CD8-positive, alpha-beta memory T cell (primary cell): ENCODE measurements at regions not wholly inside any gene's neighbourhood (a gene's known extent, or its start where the extent isn't known, plus 50 kb on each side); places are given as distances from the start of the nearest gene placed in this dataset.

Source experiments
- CTCF ChIA-PET: fragments of 350-600 bp; sonication (Branson Sonifier 250); formaldehyde crosslinking; loops from one replicate; lab custom pipeline; 2021; ENCODE audit warnings: antibody characterized with exemption; lab: Charles Lee
- POLR2A ChIA-PET: fragments of 350-600 bp; sonication (Branson Sonifier 250); formaldehyde crosslinking; loops from one replicate; lab custom pipeline; 2021; ENCODE audit warnings: antibody characterized with exemption; lab: Charles Lee
- DNase-seq, 5 donors: peaks; one replicate each; pipeline versions ENCODE4 v3.0.0 to v3.0.0-alpha.2; 2020 to 2022; ENCODE audit warnings: mixed read lengths in 1 of 5
- H3K27ac ChIP-seq: one replicate; pipeline ENCODE4 v1.7.0; 2013; ENCODE audit warnings: low read depth, mild to moderate bottlenecking, low read length, moderate library complexity
- H3K27me3 ChIP-seq: 2 replicates; pipeline ENCODE4 v1.7.0; 2013; ENCODE audit warnings: low read length, mild to moderate bottlenecking; ENCODE audit not compliant: insufficient read depth, poor library complexity, severe bottlenecking
- H3K36me3 ChIP-seq: 2 replicates; pipeline ENCODE4 v1.7.0; 2013; ENCODE audit warnings: mild to moderate bottlenecking, low read length, moderate library complexity; ENCODE audit not compliant: insufficient read depth
- H3K4me1 ChIP-seq: 2 replicates; pipeline ENCODE4 v1.7.0; 2013; ENCODE audit warnings: mild to moderate bottlenecking, low read length, moderate library complexity; ENCODE audit not compliant: insufficient read depth
- H3K4me3 ChIP-seq: 2 replicates; pipeline ENCODE4 v1.7.0; 2013; ENCODE audit warnings: mild to moderate bottlenecking, low read length
- H3K9me3 ChIP-seq: 2 replicates; pipeline ENCODE4 v1.7.0; 2013; ENCODE audit warnings: mild to moderate bottlenecking, low read length
- H3K27ac Mint-ChIP-seq, 8 donors: one replicate each; pipeline ENCODE4 v1.8.0; 2020 to 2021; ENCODE audit warnings: mixed read lengths in 8 of 8, mild to moderate bottlenecking in 6 of 8, inconsistent platforms in 3 of 8, moderate library complexity in 3 of 8
- H3K27me3 Mint-ChIP-seq, 2 donors: one replicate each; pipeline ENCODE4 v1.8.0; 2020 to 2021; ENCODE audit warnings: mixed read lengths in 2 of 2, mild to moderate bottlenecking in 1 of 2, moderate library complexity in 1 of 2
- H3K36me3 Mint-ChIP-seq, 3 donors: one replicate each; pipeline ENCODE4 v1.8.0; 2020 to 2021; ENCODE audit warnings: mixed read lengths in 3 of 3, inconsistent platforms in 1 of 3, mild to moderate bottlenecking in 1 of 3
- H3K4me1 Mint-ChIP-seq, 3 donors: one replicate each; pipeline ENCODE4 v1.8.0; 2020 to 2021; ENCODE audit warnings: mixed read lengths in 3 of 3, inconsistent platforms in 1 of 3, mild to moderate bottlenecking in 1 of 3
- H3K4me3 Mint-ChIP-seq, 7 donors: one replicate each; pipeline ENCODE4 v1.8.0; 2020 to 2021; ENCODE audit warnings: mixed read lengths in 7 of 7, mild to moderate bottlenecking in 6 of 7, moderate library complexity in 4 of 7, inconsistent platforms in 2 of 7
- H3K9me3 Mint-ChIP-seq, 5 donors: one replicate each; pipeline ENCODE4 v1.8.0; 2020 to 2022; ENCODE audit warnings: mixed read lengths in 5 of 5, mild to moderate bottlenecking in 3 of 5, moderate library complexity in 2 of 5, inconsistent platforms in 1 of 5

DNA sequence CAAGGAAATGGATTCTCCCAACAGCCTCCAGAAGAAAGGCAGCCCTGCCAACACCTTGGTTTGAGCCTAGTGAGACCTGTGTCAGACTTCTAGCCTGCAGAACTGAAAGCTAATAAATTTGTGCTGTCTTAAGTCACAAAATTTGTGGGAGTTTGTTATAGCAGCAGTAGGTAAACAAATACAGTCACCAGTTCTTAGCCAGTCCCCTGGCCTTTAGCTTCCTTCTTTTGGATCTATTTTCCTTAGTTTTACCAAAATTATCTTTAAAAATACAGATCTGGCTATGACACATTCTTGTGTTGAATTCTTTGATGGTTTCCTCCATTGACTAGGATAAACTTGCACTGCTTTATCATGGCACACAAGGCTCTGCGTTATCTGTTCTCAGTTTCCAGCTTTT lies 697.9 kb upstream of the FANCL start:
- Histone ChIP-seq H3K4me3 (no peak overlapping the region), H3K36me3 (no peaks in the 10 kb centered on the region), H3K27me3 (no peaks in the 10 kb centered on the region), H3K4me1 (no peaks in the 10 kb centered on the region), H3K9me3 (no peaks in the 10 kb centered on the region), H3K27ac (no peak overlapping the region)
- POLR2A ChIA-PET: no interaction called here
- Mint-ChIP-seq H3K9me3 (peaks cover 0 to 5% (median 0%) of the 10 kb centered on the region in 5 donors), H3K4me3 (no peak overlapping the region), H3K27me3 (no peaks in the 10 kb centered on the region), H3K27ac (no peak overlapping the region), H3K36me3 (no peaks in the 10 kb centered on the region), H3K4me1 (no peaks in the 10 kb centered on the region)
- CTCF ChIA-PET: no interaction called here
- no peak for DNase-seq

DNA sequence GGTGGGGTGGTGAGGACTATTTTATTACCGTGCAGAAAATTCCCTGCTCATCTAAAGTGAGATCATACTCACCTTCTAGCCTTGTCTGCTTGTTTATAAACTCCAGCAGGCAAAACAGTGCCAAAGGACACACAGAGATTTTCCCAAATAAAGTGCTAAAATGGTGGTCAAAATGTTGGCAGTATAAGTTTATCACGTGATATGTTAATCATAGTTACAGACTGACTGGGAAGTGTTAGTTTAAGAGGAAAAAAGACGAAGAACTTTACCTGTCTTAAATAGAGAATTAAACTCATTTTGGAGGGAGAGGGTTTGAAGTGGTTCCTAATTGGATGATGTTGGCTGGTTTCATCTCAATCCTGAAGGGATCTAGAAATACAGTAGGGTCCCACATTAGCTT lies 691.7 kb upstream of the FANCL start:
- Mint-ChIP-seq H3K36me3 (no peaks in the 10 kb centered on the region), H3K27me3 (no peaks in the 10 kb centered on the region), H3K9me3 (no peaks in the 10 kb centered on the region), H3K4me3 (no peak overlapping the region), H3K27ac (no peak overlapping the region), H3K4me1 (no peaks in the 10 kb centered on the region)
- H3K4me3 ChIP-seq: no peak overlapping the region
- CTCF ChIA-PET: no interaction called here
- H3K27me3 ChIP-seq: no peaks in the 10 kb centered on the region
- H3K9me3 ChIP-seq: no peaks in the 10 kb centered on the region
- H3K4me1 ChIP-seq: no peaks in the 10 kb centered on the region
- no peak for DNase-seq
- POLR2A ChIA-PET: no interaction called here
- H3K36me3 ChIP-seq: no peaks in the 10 kb centered on the region
- no peak overlapping the region for H3K27ac ChIP-seq

DNA sequence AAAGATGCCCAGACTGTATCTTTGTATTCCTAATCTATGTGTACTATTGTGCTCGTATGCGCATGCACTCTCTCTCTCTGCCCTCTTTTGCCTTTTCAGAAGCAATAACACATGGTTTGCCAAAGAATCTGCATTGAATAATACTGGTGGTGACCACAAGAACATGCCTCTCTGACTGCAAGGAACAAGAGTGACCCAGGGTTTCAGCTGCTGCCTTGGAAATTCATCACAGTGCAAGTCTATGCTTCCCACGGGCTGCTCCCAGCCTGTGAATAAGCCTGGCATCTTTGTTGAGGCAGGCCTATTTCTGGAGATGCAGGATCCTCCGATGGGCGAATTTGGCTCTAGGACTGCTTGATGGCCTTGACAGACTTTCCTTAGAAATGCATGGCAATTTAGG lies 689.4 kb upstream of the FANCL start:
- Mint-ChIP-seq H3K27ac (no peak overlapping the region), H3K4me1 (no peaks in the 10 kb centered on the region), H3K27me3 (no peaks in the 10 kb centered on the region), H3K9me3 (peaks cover 0 to 2% (median 0%) of the 10 kb centered on the region in 5 donors), H3K36me3 (no peaks in the 10 kb centered on the region), H3K4me3 (no peak overlapping the region)
- Histone ChIP-seq H3K27me3 (no peaks in the 10 kb centered on the region), H3K4me3 (no peak overlapping the region), H3K9me3 (no peaks in the 10 kb centered on the region), H3K36me3 (no peaks in the 10 kb centered on the region), H3K27ac (no peak overlapping the region), H3K4me1 (no peaks in the 10 kb centered on the region)
- ChIA-PET POLR2A (no interaction called here), CTCF (no interaction called here)
- no peak for DNase-seq

DNA sequence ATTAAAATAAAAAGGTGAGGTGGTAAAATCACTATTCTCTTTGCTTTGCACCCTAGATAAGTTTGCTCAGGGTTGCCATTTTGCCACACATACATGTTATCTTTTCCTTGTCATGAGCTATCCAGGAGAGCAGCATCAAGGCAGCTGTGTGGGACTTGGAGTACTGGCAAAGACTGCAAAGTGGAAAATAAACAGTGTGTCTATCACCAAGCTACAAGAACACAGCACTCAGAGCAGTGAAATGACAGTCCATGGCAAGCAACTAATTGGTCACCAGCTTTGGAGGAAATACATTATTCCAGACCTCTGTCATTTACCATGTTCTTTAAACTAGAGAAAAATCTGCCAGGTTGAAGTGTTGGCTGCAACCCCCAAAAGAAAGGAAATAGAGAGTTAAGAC lies 687.8 kb upstream of the FANCL start:
- Mint-ChIP-seq H3K4me1 (no peaks in the 10 kb centered on the region), H3K27me3 (no peaks in the 10 kb centered on the region), H3K27ac (no peak overlapping the region), H3K36me3 (no peaks in the 10 kb centered on the region), H3K4me3 (no peak overlapping the region), H3K9me3 (peaks cover 0 to 3% (median 0%) of the 10 kb centered on the region in 5 donors)
- DNase-seq: no peak
- no peaks in the 10 kb centered on the region for H3K4me1 ChIP-seq
- no peaks in the 10 kb centered on the region for H3K9me3 ChIP-seq
- no peak overlapping the region for H3K4me3 ChIP-seq
- no peaks in the 10 kb centered on the region for H3K27me3 ChIP-seq
- no peak overlapping the region for H3K27ac ChIP-seq
- ChIA-PET CTCF (no interaction called here), POLR2A (no interaction called here)
- H3K36me3 ChIP-seq: no peaks in the 10 kb centered on the region

DNA sequence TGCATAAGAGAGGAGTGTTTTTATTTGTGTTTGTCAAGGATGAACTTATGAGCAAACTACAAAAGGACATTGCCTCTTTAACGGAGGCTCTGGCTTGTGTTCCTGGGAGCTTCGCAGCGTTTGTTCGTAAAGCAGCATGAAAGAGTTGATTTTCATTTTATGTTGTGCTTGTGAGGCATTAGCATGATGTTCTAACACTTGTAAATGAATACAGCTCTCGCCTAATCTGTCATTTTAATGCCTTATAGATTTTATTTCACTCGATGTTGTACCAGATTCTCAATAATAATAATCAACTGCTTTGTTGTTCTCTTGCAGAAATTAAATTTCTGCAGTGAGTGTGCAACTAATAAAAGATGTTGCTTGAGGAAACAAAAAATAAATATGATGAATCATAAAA lies 687.3 kb upstream of the FANCL start:
- no peak overlapping the region for H3K27ac Mint-ChIP-seq
- no peaks in the 10 kb centered on the region for H3K27me3 Mint-ChIP-seq
- no peaks in the 10 kb centered on the region for H3K4me1 Mint-ChIP-seq
- CTCF ChIA-PET: no interaction called here
- Histone ChIP-seq H3K4me1 (no peaks in the 10 kb centered on the region), H3K36me3 (no peaks in the 10 kb centered on the region), H3K27me3 (no peaks in the 10 kb centered on the region), H3K27ac (no peak overlapping the region), H3K4me3 (no peak overlapping the region), H3K9me3 (no peaks in the 10 kb centered on the region)
- DNase-seq: no peak
- POLR2A ChIA-PET: no interaction called here
- no peak overlapping the region for H3K4me3 Mint-ChIP-seq
- no peaks in the 10 kb centered on the region for H3K36me3 Mint-ChIP-seq
- peaks cover 0 to 3% (median 0%) of the 10 kb centered on the region in 5 donors for H3K9me3 Mint-ChIP-seq

DNA sequence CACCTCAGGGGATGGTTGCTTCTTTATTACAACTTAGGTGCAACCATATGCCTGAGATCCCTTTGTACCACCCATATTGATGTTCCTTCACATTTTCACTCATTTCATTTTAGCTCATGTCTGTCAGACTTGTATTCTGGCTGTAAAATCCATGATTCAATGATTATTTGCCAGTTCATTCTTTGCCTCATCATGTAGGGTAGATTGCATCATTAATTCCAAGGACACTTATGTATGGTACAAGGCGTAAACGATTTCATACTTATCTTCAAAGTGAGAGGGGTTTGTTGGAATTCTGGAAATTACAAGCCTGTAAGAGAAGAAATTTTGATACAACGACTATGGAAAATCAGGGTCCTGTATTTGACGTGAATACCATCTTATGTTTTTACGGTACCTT lies 685.0 kb upstream of the FANCL start:
- no peaks in the 10 kb centered on the region for H3K27me3 Mint-ChIP-seq
- H3K4me1 Mint-ChIP-seq: no peaks in the 10 kb centered on the region
- CTCF ChIA-PET: no interaction called here
- no peaks in the 10 kb centered on the region for H3K36me3 Mint-ChIP-seq
- Histone ChIP-seq H3K27ac (no peak overlapping the region), H3K27me3 (no peaks in the 10 kb centered on the region), H3K4me3 (no peak overlapping the region), H3K4me1 (no peaks in the 10 kb centered on the region), H3K9me3 (no peaks in the 10 kb centered on the region), H3K36me3 (no peaks in the 10 kb centered on the region)
- no peak overlapping the region for H3K4me3 Mint-ChIP-seq
- DNase-seq: no peak
- H3K9me3 Mint-ChIP-seq: peaks cover 0 to 3% (median 0%) of the 10 kb centered on the region in 5 donors
- H3K27ac Mint-ChIP-seq: no peak overlapping the region
- POLR2A ChIA-PET: no interaction called here

DNA sequence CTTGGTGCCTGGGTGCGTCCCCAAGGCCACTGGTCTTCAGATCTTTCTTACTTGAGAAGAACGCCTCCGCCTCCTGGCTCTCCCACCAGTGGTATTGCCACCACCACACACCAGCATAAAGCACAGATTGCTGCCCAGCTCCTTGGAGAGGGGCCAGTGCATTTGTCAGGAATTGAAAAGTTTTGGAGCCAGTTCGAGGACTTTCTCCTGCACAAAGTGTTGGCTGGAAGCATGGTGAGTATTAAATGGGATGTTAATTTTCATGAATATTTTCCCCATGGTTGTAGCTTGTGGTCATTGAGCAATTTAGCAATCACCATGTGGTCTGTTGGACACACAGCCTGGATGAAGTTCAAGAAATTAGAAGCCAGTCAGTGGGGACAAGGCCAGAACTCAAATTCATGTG lies 684.6 kb upstream of the FANCL start:
- H3K27me3 Mint-ChIP-seq: no peaks in the 10 kb centered on the region
- Histone ChIP-seq H3K9me3 (no peaks in the 10 kb centered on the region), H3K4me1 (no peaks in the 10 kb centered on the region), H3K4me3 (no peak overlapping the region), H3K36me3 (no peaks in the 10 kb centered on the region), H3K27ac (no peak overlapping the region), H3K27me3 (no peaks in the 10 kb centered on the region)
- no peak overlapping the region for H3K4me3 Mint-ChIP-seq
- H3K36me3 Mint-ChIP-seq: no peaks in the 10 kb centered on the region
- H3K27ac Mint-ChIP-seq: no peak overlapping the region
- peaks cover 0 to 3% (median 0%) of the 10 kb centered on the region in 5 donors for H3K9me3 Mint-ChIP-seq
- no peak for DNase-seq
- POLR2A ChIA-PET: no interaction called here
- CTCF ChIA-PET: no interaction called here
- no peaks in the 10 kb centered on the region for H3K4me1 Mint-ChIP-seq

DNA sequence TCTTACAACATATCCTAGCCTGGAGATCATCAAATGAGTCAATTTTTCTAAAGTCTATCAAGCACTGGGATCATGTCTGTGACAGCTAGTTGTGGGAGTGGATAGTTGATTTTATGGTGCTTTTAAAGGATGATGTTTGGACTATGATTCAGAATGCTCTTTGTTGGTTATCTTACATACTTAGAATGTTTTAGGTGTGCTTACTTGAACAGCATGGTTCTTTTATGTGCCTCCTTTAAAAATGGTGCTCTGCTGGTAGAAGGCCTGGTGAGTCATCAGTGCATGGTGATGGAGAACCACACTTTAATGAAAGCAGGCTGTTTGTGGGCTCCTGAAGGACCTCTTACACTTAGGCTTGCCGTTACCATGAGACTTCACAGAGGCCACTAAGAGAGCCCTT lies 682.7 kb upstream of the FANCL start:
- POLR2A ChIA-PET: no interaction called here

DNA sequence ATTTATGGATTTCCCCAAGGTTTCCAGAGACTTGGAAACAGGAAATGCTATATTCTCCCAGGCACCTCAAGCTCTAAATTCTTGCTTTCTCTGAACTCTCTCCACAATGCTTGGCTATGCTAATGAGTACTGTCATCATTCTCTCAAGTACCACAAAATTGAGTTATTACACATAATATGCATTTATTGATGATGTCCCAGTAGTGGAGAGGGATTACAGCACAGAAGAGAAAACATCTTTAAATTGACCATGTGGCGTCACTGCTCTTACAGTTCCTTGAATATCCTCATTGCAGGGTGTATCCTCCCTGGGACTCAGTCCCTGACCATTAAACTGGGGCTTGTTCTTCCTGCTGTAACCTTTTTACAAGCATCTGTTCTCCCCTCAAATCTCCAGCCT lies 681.1 kb upstream of the FANCL start:
- Histone ChIP-seq H3K4me1 (no peaks in the 10 kb centered on the region), H3K27me3 (no peaks in the 10 kb centered on the region), H3K27ac (no peak overlapping the region), H3K4me3 (no peak overlapping the region), H3K9me3 (no peaks in the 10 kb centered on the region), H3K36me3 (no peaks in the 10 kb centered on the region)
- Mint-ChIP-seq H3K4me1 (no peaks in the 10 kb centered on the region), H3K4me3 (no peak overlapping the region), H3K27ac (no peak overlapping the region), H3K9me3 (peaks cover 0 to 6% (median 0%) of the 10 kb centered on the region in 5 donors), H3K27me3 (no peaks in the 10 kb centered on the region), H3K36me3 (no peaks in the 10 kb centered on the region)
- CTCF ChIA-PET: no interaction called here
- no peak for DNase-seq
- POLR2A ChIA-PET: no interaction called here

More for the DNA sequence above, 682.7 kb upstream of the FANCL start:
- CTCF ChIA-PET: no interaction called here
- Histone ChIP-seq H3K36me3 (no peaks in the 10 kb centered on the region), H3K4me1 (no peaks in the 10 kb centered on the region), H3K9me3 (no peaks in the 10 kb centered on the region), H3K27ac (no peak overlapping the region), H3K4me3 (no peak overlapping the region), H3K27me3 (no peaks in the 10 kb centered on the region)
- no peaks in the 10 kb centered on the region for H3K4me1 Mint-ChIP-seq
- H3K27ac Mint-ChIP-seq: no peak overlapping the region
- no peaks in the 10 kb centered on the region for H3K27me3 Mint-ChIP-seq
- H3K36me3 Mint-ChIP-seq: no peaks in the 10 kb centered on the region
- DNase-seq: no peak
- H3K9me3 Mint-ChIP-seq: peaks cover 0 to 3% (median 0%) of the 10 kb centered on the region in 5 donors
- no peak overlapping the region for H3K4me3 Mint-ChIP-seq
